Gastrocnemius medialis (tissue), 4 donors: ENCODE measurements at regions not wholly inside any gene's neighbourhood (a gene's known extent, or its start where the extent isn't known, plus 50 kb on each side); places are given as distances from the start of the nearest gene placed in this dataset.

Experiments
- ATAC-seq, 2 donors: fragments of 150-250 bp; one replicate each; pipeline ENCODE4 v1.9.1; 2016
- DNase-seq, 2 donors: peaks; one replicate each; pipeline ENCODE4 v3.0.0-alpha.2; 2019
- H3K27ac ChIP-seq, 4 donors: fragments of 200-600 bp; sonication (generic); 1 replicate in 1 of 4; 2 replicates in 3 of 4; pipeline ENCODE4 v1.5.1; 2016 to 2018; ENCODE audit warnings: mild to moderate bottlenecking in 2 of 4, moderate library complexity in 1 of 4
- H3K27me3 ChIP-seq, 3 donors: fragments of 200-600 bp; sonication (generic) in 2 of 3; 1 replicate in 1 of 3; 2 replicates in 2 of 3; pipeline versions ENCODE4 v1.5.1 to v1.6.0; 2016 to 2019; ENCODE audit warnings: mild to moderate bottlenecking in 1 of 3, moderate library complexity in 1 of 3
- H3K36me3 ChIP-seq, 2 donors: fragments of 200-600 bp; sonication (generic) in 1 of 2; one replicate each; pipeline ENCODE4 v1.5.1; 2017 to 2018
- H3K4me1 ChIP-seq, 2 donors: fragments of 200-600 bp; sonication (generic) in 1 of 2; one replicate each; pipeline ENCODE4 v1.5.1; 2016 to 2017; ENCODE audit warnings: mild to moderate bottlenecking in 2 of 2
- H3K4me3 ChIP-seq, 4 donors: fragments of 200-600 bp; sonication (generic) in 3 of 4; 1 replicate in 1 of 4; 2 replicates in 3 of 4; pipeline ENCODE4 v1.5.1; 2016 to 2019; ENCODE audit warnings: mild to moderate bottlenecking in 2 of 4
- H3K9me3 ChIP-seq, 3 donors: fragments of 200-600 bp; sonication (generic) in 2 of 3; 1 replicate in 1 of 3; 2 replicates in 2 of 3; pipeline ENCODE4 v1.5.1; 2016 to 2019
- CTCF ChIP-seq, 5 experiments: fragments of 450-650 bp in 3 of 5; fragments of 200-600 bp in 2 of 5; sonication (generic) in 2 of 5; IDR thresholded peaks in 4 of 5; conservative IDR thresholded peaks in 1 of 5; 1 replicate in 4 of 5; 2 replicates in 1 of 5; pipeline ENCODE4 v1.5.1; 2016 to 2019; ENCODE audit warnings: antibody characterized with exemption in 5 of 5, mild to moderate bottlenecking in 3 of 5, moderate library complexity in 3 of 5
- POLR2A ChIP-seq, 2 donors: fragments of 450-650 bp; IDR thresholded peaks; one replicate each; pipeline ENCODE4 v1.6.1; 2017; ENCODE audit warnings: antibody characterized with exemption in 2 of 2, mild to moderate bottlenecking in 2 of 2, moderate library complexity in 2 of 2
- in situ Hi-C, 4 donors: fragments of 200-750 bp; cut with MboI; loops; one replicate each; pipeline versions ENCODE4 v1.15.0 to v1.8.0; 2017; ENCODE audit warnings: low sequenced_read_pairs in 4 of 4
- intact Hi-C: fragments of 100-400 bp; cut with DNase I; formaldehyde crosslinking; loops from one replicate; pipeline ENCODE4 v1.15.1; 2023; ENCODE audit warnings: low total_unique reads

DNA sequence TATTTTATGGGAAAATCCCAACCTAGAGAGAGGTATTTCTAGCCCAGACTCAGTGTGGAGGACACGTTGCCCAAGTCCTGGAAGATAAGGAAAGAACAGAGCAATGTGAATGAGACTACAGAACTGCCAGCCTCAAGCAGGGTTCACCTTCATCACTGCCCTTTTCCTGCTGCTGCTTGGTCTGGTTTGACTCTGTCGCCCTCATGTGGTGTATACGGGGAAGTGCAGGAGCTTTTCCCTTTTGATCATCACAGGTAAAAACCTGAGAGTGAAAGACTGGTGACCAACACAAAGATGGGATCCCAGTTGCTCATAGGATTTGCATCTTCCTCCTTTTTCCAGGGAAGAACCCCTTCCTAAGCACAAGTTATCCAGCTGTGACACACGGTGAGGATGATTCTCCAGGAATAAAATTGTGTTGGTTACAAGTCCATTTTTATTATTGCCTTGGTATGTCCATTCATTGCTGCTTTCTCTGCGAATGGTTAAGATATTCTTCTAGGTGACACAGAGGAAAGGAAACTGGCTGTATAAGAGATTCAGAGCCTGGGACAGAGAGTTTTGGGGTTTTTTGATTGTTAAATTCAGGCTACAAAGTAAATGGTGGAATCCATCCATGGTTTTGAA is 89.5 kb upstream of the CD53 start:
- H3K4me3 ChIP-seq, result no peak overlapping the region
- ATAC-seq, result peak; percentile 56 to 74
- no peaks in the 10 kb centered on the region for H3K9me3 ChIP-seq
- in situ Hi-C loops (loop anchor here in 3 of 4 donors (5.0 kb wide), 2 partner anchors 156 to 161 kb away; no protein-coding TSS in a partner anchor), intact Hi-C loops (loop anchor here (5.0 kb wide), 2 partner anchors 151 to 166 kb away; no protein-coding TSS in a partner anchor)
- H3K4me1 ChIP-seq, result no peaks in the 10 kb centered on the region
- TF ChIP-seq POLR2A (IDR thresholded peaks at IDR 0.05), result no peak
- TF ChIP-seq CTCF (IDR thresholded peaks at IDR 0.05 in 4 of 5, conservative IDR thresholded peaks at IDR 0.05 in 1 of 5), result peak; percentile 61 to 91 (median 77)
- H3K27ac ChIP-seq, result no peak overlapping the region
- no peaks in the 10 kb centered on the region for H3K36me3 ChIP-seq
- H3K27me3 ChIP-seq, result no peaks in the 10 kb centered on the region
- DNase-seq, result peak in 1 of 2 donors; percentile 7

DNA sequence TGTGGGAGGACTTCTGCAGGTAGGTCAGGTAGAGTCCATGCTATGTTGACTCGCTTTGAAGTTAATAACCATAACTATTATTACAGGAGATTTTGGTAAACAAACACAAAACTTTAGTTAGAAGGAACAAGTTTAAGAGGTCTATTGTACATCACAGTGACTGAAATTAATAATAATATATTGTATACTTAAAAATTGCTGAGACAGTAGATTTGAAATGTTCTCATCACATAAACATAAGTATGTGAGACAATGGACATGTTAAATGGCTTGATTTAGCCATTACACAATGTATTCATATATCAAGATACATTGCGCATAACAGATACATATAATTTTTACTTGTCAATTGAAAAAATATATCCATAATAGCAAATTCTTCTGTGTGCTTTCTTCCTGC is 91.4 kb upstream of the CD53 start:
- DNase-seq (no peak), ATAC-seq (no peak)
- in situ Hi-C loops (loop anchor here in 3 of 4 donors (5.0 kb wide), 2 partner anchors 154 to 159 kb away; no protein-coding TSS in a partner anchor), intact Hi-C loops (loop anchor here (5.0 kb wide), 2 partner anchors 149 to 164 kb away; no protein-coding TSS in a partner anchor)
- no peak for TF ChIP-seq POLR2A (IDR thresholded peaks at IDR 0.05)
- TF ChIP-seq CTCF (IDR thresholded peaks at IDR 0.05 in 4 of 5, conservative IDR thresholded peaks at IDR 0.05 in 1 of 5), result no peak
- Histone ChIP-seq H3K27ac (no peak overlapping the region), H3K9me3 (no peaks in the 10 kb centered on the region), H3K4me3 (no peak overlapping the region), H3K36me3 (no peaks in the 10 kb centered on the region), H3K4me1 (no peaks in the 10 kb centered on the region), H3K27me3 (no peaks in the 10 kb centered on the region)

GRCh38 chr1:110780600-110781484 is 92.1 kb upstream of the CD53 start:
- H3K27me3 ChIP-seq, result no peaks in the 10 kb centered on the region
- in situ Hi-C loops, result loop anchor here in 3 of 4 donors (5.0 kb wide), 2 partner anchors 154 to 159 kb away; no protein-coding TSS in a partner anchor
- H3K4me3 ChIP-seq, result no peak overlapping the region
- peak; percentile 37 to 40 for DNase-seq
- ATAC-seq, result peak; percentile 52 to 58
- H3K9me3 ChIP-seq, result no peaks in the 10 kb centered on the region
- H3K4me1 ChIP-seq, result no peaks in the 10 kb centered on the region
- no peaks in the 10 kb centered on the region for H3K36me3 ChIP-seq
- no peak overlapping the region for H3K27ac ChIP-seq
- intact Hi-C loops, result loop anchor here (5.0 kb wide), 2 partner anchors 149 to 164 kb away; no protein-coding TSS in a partner anchor
- TF ChIP-seq CTCF (IDR thresholded peaks at IDR 0.05 in 4 of 5, conservative IDR thresholded peaks at IDR 0.05 in 1 of 5) (peak; percentile 46 to 79 (median 69)), POLR2A (IDR thresholded peaks at IDR 0.05) (no peak)

DNA sequence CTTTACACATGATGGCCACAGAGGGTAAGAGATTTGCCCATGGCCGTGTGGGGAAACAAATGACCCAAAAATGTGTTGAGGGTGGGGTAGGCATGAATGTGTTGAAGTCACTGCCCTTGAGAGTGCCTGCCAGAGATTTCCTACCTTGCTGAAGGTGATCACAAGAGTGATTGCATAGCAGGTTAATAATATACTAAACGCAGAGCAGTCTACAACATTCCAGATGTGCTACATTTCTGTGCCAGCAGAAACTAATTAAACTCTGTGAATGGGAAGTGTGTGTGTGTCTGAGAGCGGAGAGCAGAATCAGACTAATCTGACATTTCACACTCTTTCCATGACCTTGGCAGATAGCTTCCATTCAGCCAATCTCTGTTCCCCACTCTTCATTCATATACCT is 93.3 kb upstream of the CD53 start:
- Histone ChIP-seq H3K9me3 (no peaks in the 10 kb centered on the region), H3K27me3 (no peaks in the 10 kb centered on the region), H3K4me3 (no peak overlapping the region), H3K27ac (no peak overlapping the region), H3K36me3 (no peaks in the 10 kb centered on the region), H3K4me1 (no peaks in the 10 kb centered on the region)
- intact Hi-C loops (loop anchor here (5.0 kb wide), 2 partner anchors 147 to 162 kb away; no protein-coding TSS in a partner anchor), in situ Hi-C loops (loop anchor here in 3 of 4 donors (5.0 kb wide), 2 partner anchors 152 to 157 kb away; no protein-coding TSS in a partner anchor)
- TF ChIP-seq CTCF (IDR thresholded peaks at IDR 0.05 in 4 of 5, conservative IDR thresholded peaks at IDR 0.05 in 1 of 5), result no peak
- DNase-seq (no peak), ATAC-seq (no peak)
